Lower leg skin (tissue), 3 donors: ENCODE measurements at regions not wholly inside any gene's neighbourhood (a gene's known extent, or its start where the extent isn't known, plus 50 kb on each side); places are given as distances from the start of the nearest gene placed in this dataset.

Experiments used
- POLR2A ChIP-seq, 2 donors: fragments of 450-650 bp; IDR thresholded peaks; one replicate each; pipeline ENCODE4 v1.6.1; 2016 to 2017; ENCODE audit warnings: antibody characterized with exemption in 2 of 2, mild to moderate bottlenecking in 1 of 2, moderate library complexity in 1 of 2
- TF ChIP-seq, protein P1 (sequence below), 3 donors: fragments of 450-650 bp; IDR thresholded peaks; one replicate each; pipeline ENCODE4 v1.5.1; 2016; ENCODE audit warnings: antibody characterized with exemption in 3 of 3, mild to moderate bottlenecking in 3 of 3, moderate library complexity in 2 of 3

DNA sequence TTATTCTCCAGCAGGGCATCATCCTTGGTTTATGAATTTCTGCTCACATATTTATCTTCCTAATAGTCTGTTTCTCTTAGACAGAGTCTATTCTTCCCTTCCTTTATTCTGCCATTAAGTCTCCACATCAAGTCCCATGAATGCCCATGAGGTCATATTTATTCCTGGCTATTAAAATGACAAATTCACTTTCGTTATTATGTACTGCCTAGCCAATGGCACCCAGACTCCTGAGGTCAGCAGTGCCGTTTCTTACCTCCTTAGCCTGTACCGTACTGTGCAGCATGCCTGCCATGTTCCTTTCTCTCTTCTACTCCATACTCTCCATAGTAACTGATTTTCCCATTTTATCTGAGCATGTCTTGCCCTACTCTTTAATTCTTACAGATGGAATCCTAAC is 82.3 kb upstream of the SPTBN1 start:
- TF ChIP-seq, protein P1, sequence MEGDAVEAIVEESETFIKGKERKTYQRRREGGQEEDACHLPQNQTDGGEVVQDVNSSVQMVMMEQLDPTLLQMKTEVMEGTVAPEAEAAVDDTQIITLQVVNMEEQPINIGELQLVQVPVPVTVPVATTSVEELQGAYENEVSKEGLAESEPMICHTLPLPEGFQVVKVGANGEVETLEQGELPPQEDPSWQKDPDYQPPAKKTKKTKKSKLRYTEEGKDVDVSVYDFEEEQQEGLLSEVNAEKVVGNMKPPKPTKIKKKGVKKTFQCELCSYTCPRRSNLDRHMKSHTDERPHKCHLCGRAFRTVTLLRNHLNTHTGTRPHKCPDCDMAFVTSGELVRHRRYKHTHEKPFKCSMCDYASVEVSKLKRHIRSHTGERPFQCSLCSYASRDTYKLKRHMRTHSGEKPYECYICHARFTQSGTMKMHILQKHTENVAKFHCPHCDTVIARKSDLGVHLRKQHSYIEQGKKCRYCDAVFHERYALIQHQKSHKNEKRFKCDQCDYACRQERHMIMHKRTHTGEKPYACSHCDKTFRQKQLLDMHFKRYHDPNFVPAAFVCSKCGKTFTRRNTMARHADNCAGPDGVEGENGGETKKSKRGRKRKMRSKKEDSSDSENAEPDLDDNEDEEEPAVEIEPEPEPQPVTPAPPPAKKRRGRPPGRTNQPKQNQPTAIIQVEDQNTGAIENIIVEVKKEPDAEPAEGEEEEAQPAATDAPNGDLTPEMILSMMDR (IDR thresholded peaks at IDR 0.05): no peak
- TF ChIP-seq POLR2A (IDR thresholded peaks at IDR 0.05): no peak
